Upper lobe of right lung (tissue), 1 donor: ENCODE measurements at regions not wholly inside any gene's neighbourhood (a gene's known extent, or its start where the extent isn't known, plus 50 kb on each side); places are given as distances from the start of the nearest gene placed in this dataset.

Source experiments
- ATAC-seq: fragments of 200-7000 bp; cut with Tn5 transposase; one replicate; pipeline ENCODE4 v1.9.1; 2020; ENCODE audit warnings: mild to moderate bottlenecking, moderate library complexity
- DNase-seq: peaks from one replicate; pipeline ENCODE4 v3.0.0-alpha.2; 2020
- H3K27ac ChIP-seq: fragments of 200-600 bp; one replicate; pipeline ENCODE4 v1.8.0; 2022
- H3K27me3 ChIP-seq: fragments of 200-600 bp; one replicate; pipeline ENCODE4 v1.8.0; 2022; ENCODE audit warnings: mild to moderate bottlenecking
- H3K36me3 ChIP-seq: fragments of 200-600 bp; one replicate; pipeline ENCODE4 v1.8.0; 2022
- H3K4me1 ChIP-seq: fragments of 200-600 bp; one replicate; pipeline ENCODE4 v1.8.0; 2022
- H3K4me3 ChIP-seq: fragments of 200-600 bp; one replicate; pipeline ENCODE4 v1.8.0; 2022; ENCODE audit warnings: mild to moderate bottlenecking
- H3K9me3 ChIP-seq: fragments of 200-600 bp; one replicate; pipeline ENCODE4 v1.8.0; 2022
- intact Hi-C: fragments of 100-400 bp; cut with DNase I; formaldehyde crosslinking; loops from one replicate; pipeline ENCODE4 v1.11.0; 2022
- TF ChIP-seq, protein P1 (sequence below): fragments of 200-600 bp; IDR thresholded peaks from one replicate; pipeline ENCODE4 v1.8.0; 2022; ENCODE audit warnings: antibody characterized with exemption
- donor health status: DM: no; HTN: yes; CAD: no; lungs with severe emphysema.

DNA sequence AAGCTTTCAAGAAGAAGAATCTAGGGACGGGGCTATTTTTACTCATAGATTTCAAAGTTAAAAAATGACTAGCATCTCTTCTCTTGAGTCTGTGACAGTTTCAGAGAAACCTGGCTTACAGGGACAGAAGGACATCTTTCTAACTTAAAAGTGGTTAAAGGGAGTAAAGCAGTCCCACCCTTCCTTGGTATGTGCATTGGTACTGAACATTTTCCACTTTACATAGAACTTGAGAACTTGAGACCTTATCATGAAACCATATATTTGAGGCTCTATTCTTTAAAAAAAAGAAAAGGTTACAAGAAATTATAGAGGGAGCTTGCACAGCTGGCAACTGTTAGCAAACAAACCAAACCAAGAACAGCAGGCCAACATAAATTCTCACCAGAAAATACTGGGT lies 73.4 kb upstream of the GAREM1 start:
- intact Hi-C loops, result no loop called here
- Histone ChIP-seq H3K4me1 (no peaks in the 10 kb centered on the region), H3K9me3 (no peaks in the 10 kb centered on the region), H3K4me3 (no peak overlapping the region), H3K27me3 (no peaks in the 10 kb centered on the region), H3K36me3 (no peaks in the 10 kb centered on the region), H3K27ac (no peak overlapping the region)
- TF ChIP-seq, protein P1, sequence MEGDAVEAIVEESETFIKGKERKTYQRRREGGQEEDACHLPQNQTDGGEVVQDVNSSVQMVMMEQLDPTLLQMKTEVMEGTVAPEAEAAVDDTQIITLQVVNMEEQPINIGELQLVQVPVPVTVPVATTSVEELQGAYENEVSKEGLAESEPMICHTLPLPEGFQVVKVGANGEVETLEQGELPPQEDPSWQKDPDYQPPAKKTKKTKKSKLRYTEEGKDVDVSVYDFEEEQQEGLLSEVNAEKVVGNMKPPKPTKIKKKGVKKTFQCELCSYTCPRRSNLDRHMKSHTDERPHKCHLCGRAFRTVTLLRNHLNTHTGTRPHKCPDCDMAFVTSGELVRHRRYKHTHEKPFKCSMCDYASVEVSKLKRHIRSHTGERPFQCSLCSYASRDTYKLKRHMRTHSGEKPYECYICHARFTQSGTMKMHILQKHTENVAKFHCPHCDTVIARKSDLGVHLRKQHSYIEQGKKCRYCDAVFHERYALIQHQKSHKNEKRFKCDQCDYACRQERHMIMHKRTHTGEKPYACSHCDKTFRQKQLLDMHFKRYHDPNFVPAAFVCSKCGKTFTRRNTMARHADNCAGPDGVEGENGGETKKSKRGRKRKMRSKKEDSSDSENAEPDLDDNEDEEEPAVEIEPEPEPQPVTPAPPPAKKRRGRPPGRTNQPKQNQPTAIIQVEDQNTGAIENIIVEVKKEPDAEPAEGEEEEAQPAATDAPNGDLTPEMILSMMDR, result no peak
- ATAC-seq (no peak), DNase-seq (no peak)

DNA sequence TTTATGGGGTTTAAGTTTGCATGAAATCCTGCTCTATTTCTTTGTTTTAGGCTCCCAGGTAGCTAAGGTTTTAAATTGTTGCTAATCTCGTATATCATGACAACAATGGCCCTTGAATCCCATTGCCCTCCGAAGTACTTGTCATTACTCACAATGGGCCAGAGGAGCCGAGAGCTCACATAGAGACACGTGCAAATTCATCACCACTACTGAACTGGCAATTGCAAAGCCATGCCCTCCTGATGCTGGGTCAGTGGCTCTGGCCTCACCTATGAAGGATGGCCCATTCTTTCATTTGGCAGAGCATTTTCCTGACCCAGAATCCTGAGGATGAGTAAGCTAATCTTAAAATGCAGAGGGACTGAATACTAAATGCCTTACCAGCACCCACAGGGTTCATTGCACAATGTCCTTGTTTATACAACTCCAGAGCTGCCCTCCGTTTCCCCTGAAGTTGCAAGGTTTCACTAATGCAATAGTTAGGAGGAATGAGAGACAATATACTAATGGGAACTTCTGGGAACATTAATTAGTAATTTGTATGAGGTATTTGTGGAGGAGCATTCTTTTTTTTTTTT lies 71.6 kb upstream of the GAREM1 start:
- ATAC-seq (peak; percentile 22), DNase-seq (no peak)
- Histone ChIP-seq H3K4me1 (no peaks in the 10 kb centered on the region), H3K9me3 (no peaks in the 10 kb centered on the region), H3K4me3 (no peak overlapping the region), H3K27ac (no peak overlapping the region), H3K36me3 (no peaks in the 10 kb centered on the region), H3K27me3 (no peaks in the 10 kb centered on the region)
- intact Hi-C loops, result no loop called here
- TF ChIP-seq, protein P1, result no peak

DNA sequence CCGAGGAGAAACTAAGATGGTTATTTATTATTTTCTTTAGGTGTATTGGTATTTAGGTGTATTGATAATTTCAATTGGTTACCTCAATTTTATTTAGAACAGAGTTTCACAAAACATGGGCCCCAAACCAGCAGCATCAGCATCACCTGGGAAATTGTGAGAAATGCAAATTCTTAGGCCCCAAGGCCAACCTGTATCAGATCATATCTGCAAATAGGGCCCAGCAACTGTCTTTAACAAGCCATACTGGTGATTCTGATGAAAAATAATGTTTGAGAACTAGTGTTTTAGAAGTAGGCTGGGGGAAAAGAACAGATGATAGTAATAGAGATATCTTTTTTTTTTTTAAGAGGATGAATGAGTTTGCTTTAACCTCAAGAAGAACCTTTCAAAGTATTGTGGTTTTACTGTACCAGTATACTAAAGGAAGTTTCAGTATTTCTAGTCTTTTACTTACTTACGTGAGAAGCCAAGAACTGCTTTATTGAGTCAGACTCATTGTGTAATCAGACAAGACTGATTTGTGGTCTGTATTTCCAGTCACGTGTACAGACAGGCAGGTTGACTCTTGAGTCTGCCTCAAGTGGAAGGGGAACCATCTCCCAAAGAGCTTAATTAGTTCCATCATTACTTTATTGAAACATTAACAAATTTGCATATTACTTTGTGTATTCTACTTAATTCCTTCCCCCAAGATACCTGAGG lies 60.4 kb upstream of the GAREM1 start:
- Histone ChIP-seq H3K9me3 (no peaks in the 10 kb centered on the region), H3K27ac (no peak overlapping the region), H3K4me3 (no peak overlapping the region), H3K27me3 (no peaks in the 10 kb centered on the region), H3K4me1 (no peaks in the 10 kb centered on the region), H3K36me3 (no peaks in the 10 kb centered on the region)
- DNase-seq, result no peak
- intact Hi-C loops, result no loop called here
- TF ChIP-seq, protein P1, result no peak
- peak; percentile 40 for ATAC-seq

DNA sequence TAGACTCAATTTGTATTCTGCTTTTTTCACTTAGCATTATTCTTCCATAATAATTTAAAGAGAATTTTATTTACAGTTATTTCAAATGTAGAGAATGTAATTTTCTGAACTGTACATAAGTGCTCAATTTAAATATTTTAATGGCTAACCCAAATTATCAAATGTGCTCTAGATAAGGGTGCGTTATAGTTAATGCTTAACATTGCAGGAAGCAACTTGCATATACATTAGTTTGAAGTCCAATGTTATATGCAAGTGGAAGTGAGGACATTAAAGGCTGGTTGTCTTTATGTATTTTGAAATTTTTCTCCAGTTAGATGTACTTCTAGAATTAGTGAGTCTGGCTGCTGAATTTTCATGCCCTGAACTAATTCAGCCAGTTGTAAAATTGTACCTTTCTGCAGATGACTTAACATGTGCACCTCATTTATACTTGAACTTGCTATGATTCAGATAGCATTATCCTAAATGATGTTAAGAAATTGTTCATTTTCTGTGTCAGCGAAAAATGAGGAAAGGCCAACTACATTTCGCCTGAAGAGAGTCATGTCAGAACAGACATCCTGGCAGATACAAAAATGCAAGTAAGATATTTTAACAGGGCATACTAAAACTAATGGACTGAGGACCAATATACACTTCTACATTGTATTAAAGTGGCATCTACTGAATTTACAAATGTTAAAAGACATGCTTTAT lies 59.2 kb upstream of the GAREM1 start:
- DNase-seq, result no peak
- no peak overlapping the region for H3K27ac ChIP-seq
- H3K9me3 ChIP-seq, result no peaks in the 10 kb centered on the region
- H3K4me3 ChIP-seq, result no peak overlapping the region
- TF ChIP-seq, protein P1, result no peak
- no peaks in the 10 kb centered on the region for H3K27me3 ChIP-seq
- ATAC-seq, result no peak
- H3K36me3 ChIP-seq, result no peaks in the 10 kb centered on the region
- H3K4me1 ChIP-seq, result no peaks in the 10 kb centered on the region
- intact Hi-C loops, result no loop called here

DNA sequence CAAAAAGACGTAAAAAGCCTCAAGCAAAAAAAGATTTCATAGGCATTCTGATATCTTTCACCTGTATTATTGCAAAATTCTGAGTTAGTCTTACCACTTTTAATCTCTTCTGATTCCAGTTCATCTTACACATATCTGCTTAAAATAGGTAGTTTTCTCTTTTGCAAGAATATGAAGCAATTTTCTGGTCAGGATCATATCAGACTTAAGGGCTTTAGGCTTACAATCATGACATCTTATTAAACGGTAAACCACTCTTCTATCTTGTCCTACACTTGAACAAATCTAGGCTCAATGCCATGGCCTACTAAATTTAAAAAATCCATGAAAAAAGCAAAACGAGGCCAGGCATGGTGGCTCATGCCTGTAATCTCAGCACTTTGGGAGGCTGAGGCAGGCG lies 50.1 kb upstream of the GAREM1 start:
- Histone ChIP-seq H3K4me1 (no peaks in the 10 kb centered on the region), H3K4me3 (no peak overlapping the region), H3K9me3 (no peaks in the 10 kb centered on the region), H3K36me3 (no peaks in the 10 kb centered on the region), H3K27ac (no peak overlapping the region), H3K27me3 (no peaks in the 10 kb centered on the region)
- DNase-seq (no peak), ATAC-seq (no peak)
- intact Hi-C loops, result no loop called here
- TF ChIP-seq, protein P1, result no peak
